Right forelimb (tissue), 1 donor: ENCODE measurements at regions not wholly inside any gene's neighbourhood (a gene's known extent, or its start where the extent isn't known, plus 50 kb on each side); places are given as distances from the start of the nearest gene placed in this dataset.

Experiments used
- DNase-seq: peaks from one replicate; pipeline ENCODE4 v3.0.0-alpha.2; 2018

GRCh38 chr4:104682311-104682710 lies 187.6 kb upstream of the CXXC4 start:
- no peak for DNase-seq

GRCh38 chr4:104693601-104694201 lies 199.0 kb upstream of the CXXC4 start:
- DNase-seq = no peak

GRCh38 chr4:104716584-104716983 lies 221.9 kb upstream of the CXXC4 start:
- no peak for DNase-seq

GRCh38 chr4:104719539-104720230 lies 225.0 kb upstream of the CXXC4 start:
- no peak for DNase-seq

- DNase-seq = no peak
Observed at GRCh38 chr4:104722467-104722866, 227.8 kb upstream of the CXXC4 start.

GRCh38 chr4:104726002-104726401 lies 231.3 kb upstream of the CXXC4 start:
- no peak for DNase-seq

GRCh38 chr4:104727643-104728042 lies 232.9 kb upstream of the CXXC4 start:
- DNase-seq = no peak

GRCh38 chr4:104728380-104729122 lies 233.9 kb upstream of the CXXC4 start:
- DNase-seq = no peak

GRCh38 chr4:104732766-104733165 lies 238.1 kb upstream of the CXXC4 start:
- no peak for DNase-seq

- no peak for DNase-seq
Observed at GRCh38 chr4:104735174-104735573, 240.5 kb upstream of the CXXC4 start.

GRCh38 chr4:104740161-104740560 lies 245.5 kb upstream of the CXXC4 start:
- no peak for DNase-seq

GRCh38 chr4:104743215-104743653 lies 248.5 kb upstream of the CXXC4 start:
- DNase-seq = no peak

- DNase-seq = no peak
Observed at GRCh38 chr4:104747635-104748034, 252.9 kb upstream of the CXXC4 start.

- DNase-seq = no peak
Observed at GRCh38 chr4:104749062-104749461, 254.4 kb upstream of the CXXC4 start.

- no peak for DNase-seq
Observed at GRCh38 chr4:104750008-104750407, 255.3 kb upstream of the CXXC4 start.

- no peak for DNase-seq
Observed at GRCh38 chr4:104751468-104751867, 256.8 kb upstream of the CXXC4 start.

- DNase-seq = no peak
Observed at GRCh38 chr4:104752337-104752736, 257.6 kb upstream of the CXXC4 start.

GRCh38 chr4:104756837-104757236 lies 262.1 kb upstream of the CXXC4 start:
- DNase-seq = no peak

GRCh38 chr4:104758574-104758973 lies 263.9 kb upstream of the CXXC4 start:
- no peak for DNase-seq

- DNase-seq = no peak
Observed at GRCh38 chr4:104763554-104764222, 269.0 kb upstream of the CXXC4 start.

- DNase-seq = no peak
Observed at GRCh38 chr4:104766676-104767075, 272.0 kb upstream of the CXXC4 start.

- DNase-seq = no peak
Observed at GRCh38 chr4:104772849-104773248, 278.2 kb upstream of the CXXC4 start.

- no peak for DNase-seq
Observed at GRCh38 chr4:104795264-104795939, 300.7 kb upstream of the CXXC4 start.
